ENCODE measurements at regions not wholly inside any gene's neighbourhood (a gene's known extent, or its start where the extent isn't known, plus 50 kb on each side); places are given as distances from the start of the nearest gene placed in this dataset.

GRCh38 chr2:116416731-116417377, 1397.6 kb upstream of the DDX18 start:
- no peak overlapping the region for H3K4me2 ChIP-seq (ENCODE audit: low read length)
- no peak overlapping the region for H2BK120ac ChIP-seq (ENCODE audit: insufficient read depth, low read length, poor library complexity)
- no peaks in the 10 kb centered on the region for H3K79me2 ChIP-seq (ENCODE audit: control insufficient read depth, insufficient read depth, low read length, poor library complexity)
- no peak overlapping the region for H2AFZ ChIP-seq (ENCODE audit: insufficient read depth, low read length, poor library complexity)
- H4K8ac ChIP-seq (ENCODE audit: low read depth, low read length), result no peak overlapping the region
- H3K4me3 ChIP-seq (ENCODE audit: low read depth, low read length), result no peak overlapping the region
- no CpG with 5 or more reads among the region's 3 CpGs for WGBS (ENCODE audit: extremely low coverage, insufficient coverage, insufficient read length)
- H3K4me1 ChIP-seq (ENCODE audit: control insufficient read depth in 1 of 2, insufficient read depth in 2 of 2, low read length in 2 of 2), result no peaks in the 10 kb centered on the region
- no peak overlapping the region for H3K9ac ChIP-seq (ENCODE audit: low read length)
- no peak overlapping the region for H3K27ac ChIP-seq (ENCODE audit: low read depth, low read length)
- no peak overlapping the region for H4K12ac ChIP-seq (ENCODE audit: low read depth, low read length)
- no peaks in the 10 kb centered on the region for H3K79me1 ChIP-seq (ENCODE audit: low read length)
- no peak overlapping the region for H3K23ac ChIP-seq (ENCODE audit: low read length)
- H3K14ac ChIP-seq (ENCODE audit: low read length), result no peak overlapping the region
- no peak overlapping the region for H3K18ac ChIP-seq (ENCODE audit: low read length)
- H2BK5ac ChIP-seq (ENCODE audit: low read depth, low read length, poor library complexity), result no peak overlapping the region
- DNase-seq, result no peak
- no peak overlapping the region for H2BK12ac ChIP-seq (ENCODE audit: low read length)
- H3K9me3 ChIP-seq (ENCODE audit: insufficient read depth, low read depth, low read length), result no peaks in the 10 kb centered on the region
- H4K91ac ChIP-seq (ENCODE audit: low read depth, low read length), result no peak overlapping the region
- H3K36me3 ChIP-seq (ENCODE audit: control insufficient read depth in 1 of 2, insufficient read depth in 2 of 2, low read length in 2 of 2), result no peaks in the 10 kb centered on the region
- no peak overlapping the region for H3K4ac ChIP-seq (ENCODE audit: low read depth, low read length)
- no peaks in the 10 kb centered on the region for H3K27me3 ChIP-seq (ENCODE audit: insufficient read depth, low read length)
- H2AK5ac ChIP-seq (ENCODE audit: low read length), result no peak overlapping the region

GRCh38 chr2:116435648-116436047, 1378.8 kb upstream of the DDX18 start:
- Histone ChIP-seq H3K4me2 (ENCODE audit: low read length) (no peak overlapping the region), H3K79me1 (ENCODE audit: low read length) (no peaks in the 10 kb centered on the region), H2BK5ac (ENCODE audit: low read depth, low read length, poor library complexity) (no peak overlapping the region), H4K91ac (ENCODE audit: low read depth, low read length) (no peak overlapping the region), H3K4ac (ENCODE audit: low read depth, low read length) (no peak overlapping the region), H3K27ac (ENCODE audit: low read depth, low read length) (no peak overlapping the region), H3K4me1 (ENCODE audit: control insufficient read depth in 1 of 2, insufficient read depth in 2 of 2, low read length in 2 of 2) (no peaks in the 10 kb centered on the region), H3K4me3 (ENCODE audit: low read depth, low read length) (no peak overlapping the region), H3K79me2 (ENCODE audit: control insufficient read depth, insufficient read depth, low read length, poor library complexity) (no peaks in the 10 kb centered on the region), H2AFZ (ENCODE audit: insufficient read depth, low read length, poor library complexity) (no peak overlapping the region), H4K12ac (ENCODE audit: low read depth, low read length) (no peak overlapping the region), H3K27me3 (ENCODE audit: insufficient read depth, low read length) (no peaks in the 10 kb centered on the region), H3K36me3 (ENCODE audit: control insufficient read depth in 1 of 2, insufficient read depth in 2 of 2, low read length in 2 of 2) (no peaks in the 10 kb centered on the region), H3K23ac (ENCODE audit: low read length) (no peak overlapping the region), H3K18ac (ENCODE audit: low read length) (no peak overlapping the region), H3K9me3 (ENCODE audit: insufficient read depth, low read depth, low read length) (peaks cover 9% of the 10 kb centered on the region), H3K14ac (ENCODE audit: low read length) (no peak overlapping the region), H2BK12ac (ENCODE audit: low read length) (no peak overlapping the region), H2AK5ac (ENCODE audit: low read length) (no peak overlapping the region), H3K9ac (ENCODE audit: low read length) (no peak overlapping the region), H4K8ac (ENCODE audit: low read depth, low read length) (no peak overlapping the region), H2BK120ac (ENCODE audit: insufficient read depth, low read length, poor library complexity) (no peak overlapping the region)
- DNase-seq, result no peak
- no CpG with 5 or more reads among the region's 4 CpGs for WGBS (ENCODE audit: extremely low coverage, insufficient coverage, insufficient read length)

- Histone ChIP-seq H3K79me2 (ENCODE audit: control insufficient read depth, insufficient read depth, low read length, poor library complexity) (no peaks in the 10 kb centered on the region), H3K18ac (ENCODE audit: low read length) (no peak overlapping the region), H3K4me3 (ENCODE audit: low read depth, low read length) (no peak overlapping the region), H4K8ac (ENCODE audit: low read depth, low read length) (no peak overlapping the region), H2BK12ac (ENCODE audit: low read length) (no peak overlapping the region), H3K14ac (ENCODE audit: low read length) (no peak overlapping the region), H4K91ac (ENCODE audit: low read depth, low read length) (no peak overlapping the region), H3K79me1 (ENCODE audit: low read length) (no peaks in the 10 kb centered on the region), H2BK120ac (ENCODE audit: insufficient read depth, low read length, poor library complexity) (no peak overlapping the region), H2BK5ac (ENCODE audit: low read depth, low read length, poor library complexity) (no peak overlapping the region), H2AK5ac (ENCODE audit: low read length) (no peak overlapping the region), H3K36me3 (ENCODE audit: control insufficient read depth in 1 of 2, insufficient read depth in 2 of 2, low read length in 2 of 2) (no peaks in the 10 kb centered on the region), H4K12ac (ENCODE audit: low read depth, low read length) (no peak overlapping the region), H3K4ac (ENCODE audit: low read depth, low read length) (no peak overlapping the region), H3K23ac (ENCODE audit: low read length) (no peak overlapping the region), H3K9ac (ENCODE audit: low read length) (no peak overlapping the region), H3K27me3 (ENCODE audit: insufficient read depth, low read length) (no peaks in the 10 kb centered on the region), H3K9me3 (ENCODE audit: insufficient read depth, low read depth, low read length) (peaks cover 3% of the 10 kb centered on the region), H3K4me1 (ENCODE audit: control insufficient read depth in 1 of 2, insufficient read depth in 2 of 2, low read length in 2 of 2) (no peaks in the 10 kb centered on the region), H3K4me2 (ENCODE audit: low read length) (no peak overlapping the region), H3K27ac (ENCODE audit: low read depth, low read length) (no peak overlapping the region), H2AFZ (ENCODE audit: insufficient read depth, low read length, poor library complexity) (no peak overlapping the region)
- no peak for DNase-seq
- WGBS (ENCODE audit: extremely low coverage, insufficient coverage, insufficient read length), result no CpG with 5 or more reads among the region's 5 CpGs
Observed at GRCh38 chr2:116440104-116440653, 1374.3 kb upstream of the DDX18 start.

- DNase-seq, result no peak
- Histone ChIP-seq H3K79me1 (ENCODE audit: low read length) (no peaks in the 10 kb centered on the region), H3K4me3 (ENCODE audit: low read depth, low read length) (no peak overlapping the region), H3K23ac (ENCODE audit: low read length) (no peak overlapping the region), H2AK5ac (ENCODE audit: low read length) (no peak overlapping the region), H2BK5ac (ENCODE audit: low read depth, low read length, poor library complexity) (no peak overlapping the region), H3K9ac (ENCODE audit: low read length) (no peak overlapping the region), H2AFZ (ENCODE audit: insufficient read depth, low read length, poor library complexity) (no peak overlapping the region), H3K36me3 (ENCODE audit: control insufficient read depth in 1 of 2, insufficient read depth in 2 of 2, low read length in 2 of 2) (no peaks in the 10 kb centered on the region), H2BK12ac (ENCODE audit: low read length) (no peak overlapping the region), H3K4ac (ENCODE audit: low read depth, low read length) (no peak overlapping the region), H4K8ac (ENCODE audit: low read depth, low read length) (no peak overlapping the region), H3K27ac (ENCODE audit: low read depth, low read length) (no peak overlapping the region), H2BK120ac (ENCODE audit: insufficient read depth, low read length, poor library complexity) (no peak overlapping the region), H3K4me2 (ENCODE audit: low read length) (no peak overlapping the region), H3K18ac (ENCODE audit: low read length) (no peak overlapping the region), H3K14ac (ENCODE audit: low read length) (no peak overlapping the region), H3K4me1 (ENCODE audit: control insufficient read depth in 1 of 2, insufficient read depth in 2 of 2, low read length in 2 of 2) (no peaks in the 10 kb centered on the region), H3K27me3 (ENCODE audit: insufficient read depth, low read length) (no peaks in the 10 kb centered on the region), H4K12ac (ENCODE audit: low read depth, low read length) (no peak overlapping the region), H4K91ac (ENCODE audit: low read depth, low read length) (no peak overlapping the region), H3K9me3 (ENCODE audit: insufficient read depth, low read depth, low read length) (peaks cover 3% of the 10 kb centered on the region), H3K79me2 (ENCODE audit: control insufficient read depth, insufficient read depth, low read length, poor library complexity) (no peaks in the 10 kb centered on the region)
- no CpG with 5 or more reads among the region's 3 CpGs for WGBS (ENCODE audit: extremely low coverage, insufficient coverage, insufficient read length)
Observed at GRCh38 chr2:116442418-116442817, 1372.1 kb upstream of the DDX18 start.

Measured in trophoblast cell (in vitro differentiated cells and primary cell).